B cell (primary cell): ENCODE measurements at regions not wholly inside any gene's neighbourhood (a gene's known extent, or its start where the extent isn't known, plus 50 kb on each side); places are given as distances from the start of the nearest gene placed in this dataset.

ENCODE experiments used
- ATAC-seq: fragments of 200-7000 bp; cut with Tn5 transposase; one replicate; pipeline ENCODE4 v1.10.0; 2021; ENCODE audit warnings: low read depth, mild to moderate bottlenecking, moderate number of reproducible peaks, moderate library complexity
- CTCF ChIA-PET: fragments of 350-600 bp; sonication (Branson Sonifier 250); formaldehyde crosslinking; loops from one replicate; lab custom pipeline; 2021; ENCODE audit warnings: antibody characterized with exemption, inconsistent platforms; lab: Charles Lee
- POLR2A ChIA-PET: fragments of 350-600 bp; sonication (Branson Sonifier 250); formaldehyde crosslinking; loops from one replicate; lab custom pipeline; 2021; ENCODE audit warnings: antibody characterized with exemption; lab: Charles Lee
- DNase-seq: peaks from one replicate; pipeline ENCODE4 v3.0.0; 2013
- H2AFZ ChIP-seq: 2 replicates; pipeline ENCODE4 v1.6.1; 2012; ENCODE audit warnings: mild to moderate bottlenecking, low read depth, low read length; ENCODE audit not compliant: insufficient read depth, poor library complexity, severe bottlenecking
- H3K27ac ChIP-seq, 2 donors: 1 replicate in 1 of 2; 2 replicates in 1 of 2; pipeline ENCODE4 v1.5.1; 2012 to 2013; ENCODE audit warnings: low read length in 2 of 2, mild to moderate bottlenecking in 2 of 2, moderate library complexity in 1 of 2
- H3K27me3 ChIP-seq, 4 experiments: fragments of 200-600 bp in 1 of 4; sonication (generic) in 1 of 4; replicated peaks in 1 of 4; 1 replicate in 2 of 4; 2 replicates in 2 of 4; pipeline versions ENCODE4 v1.6.1 to v1.7.0; 2013 to 2016; ENCODE audit warnings: low read length in 3 of 4, mild to moderate bottlenecking in 2 of 4, mixed read lengths in 1 of 4, moderate library complexity in 1 of 4; ENCODE audit not compliant: insufficient read depth in 4 of 4, control insufficient read depth in 3 of 4; ENCODE audit errors: control extremely low read depth in 1 of 4
- H3K36me3 ChIP-seq, 2 experiments: replicated peaks in 1 of 2; 1 replicate in 1 of 2; 2 replicates in 1 of 2; pipeline versions ENCODE4 v1.6.1 to v1.7.1; 2013; ENCODE audit warnings: low read length in 1 of 2; ENCODE audit not compliant: insufficient read depth in 2 of 2, control insufficient read depth in 1 of 2; ENCODE audit errors: control extremely low read depth in 1 of 2, extremely low read depth in 1 of 2
- H3K4me1 ChIP-seq, 2 donors: fragments of 200-600 bp in 1 of 2; sonication (generic) in 1 of 2; 1 replicate in 1 of 2; 2 replicates in 1 of 2; pipeline versions ENCODE4 v1.5.1 to v1.6.1; 2013 to 2017; ENCODE audit warnings: low read length in 2 of 2; ENCODE audit not compliant: control insufficient read depth in 2 of 2, insufficient read depth in 2 of 2
- H3K4me2 ChIP-seq: replicated peaks from 2 replicates; pipeline ENCODE3; 2012; ENCODE audit warnings: mild to moderate bottlenecking, low read depth, low read length; ENCODE audit not compliant: poor library complexity, severe bottlenecking
- H3K4me3 ChIP-seq, 5 experiments: fragments of 200-600 bp in 1 of 5; sonication (generic) in 1 of 5; 1 replicate in 3 of 5; 2 replicates in 2 of 5; pipeline versions ENCODE4 v1.5.1 to v1.7.0; 2011 to 2016; ENCODE audit warnings: low read length in 4 of 5, mild to moderate bottlenecking in 4 of 5, low read depth in 2 of 5, control low read depth in 1 of 5, moderate library complexity in 1 of 5; ENCODE audit not compliant: insufficient read depth in 1 of 5; ENCODE audit errors: control extremely low read depth in 1 of 5, extremely low read depth in 1 of 5
- H3K79me2 ChIP-seq: fragments of 200-600 bp; sonication (generic); one replicate; pipeline ENCODE4 v1.6.0; 2016; ENCODE audit warnings: low read length; ENCODE audit not compliant: control insufficient read depth, insufficient read depth
- H3K9ac ChIP-seq: fragments of 200-600 bp; sonication (generic); 2 replicates; pipeline ENCODE4 v1.6.1; 2017; ENCODE audit warnings: mild to moderate bottlenecking, low read length, moderate library complexity
- H3K9me3 ChIP-seq, 3 donors: one replicate each; pipeline versions ENCODE4 v1.6.1 to v1.7.1; 2013; ENCODE audit warnings: low read length in 2 of 3; ENCODE audit not compliant: control insufficient read depth in 2 of 3, insufficient read depth in 1 of 3; ENCODE audit errors: control extremely low read depth in 1 of 3
- H4K20me1 ChIP-seq: 2 replicates; pipeline ENCODE4 v1.6.0; 2012; ENCODE audit warnings: mild to moderate bottlenecking, low read length; ENCODE audit not compliant: insufficient read depth, control insufficient read depth, poor library complexity, severe bottlenecking
- H3K27ac Mint-ChIP-seq: one replicate; pipeline ENCODE4 v1.8.0; 2021; ENCODE audit warnings: mixed read lengths
- H3K27me3 Mint-ChIP-seq: one replicate; pipeline ENCODE4 v1.8.0; 2021; ENCODE audit warnings: mixed read lengths
- H3K4me1 Mint-ChIP-seq: one replicate; pipeline ENCODE4 v1.8.0; 2021; ENCODE audit warnings: mixed read lengths
- H3K4me3 Mint-ChIP-seq: one replicate; pipeline ENCODE4 v1.8.0; 2021; ENCODE audit warnings: mixed read lengths
- H3K9me3 Mint-ChIP-seq: one replicate; pipeline ENCODE4 v1.8.0; 2022; ENCODE audit warnings: mixed read lengths; ENCODE audit not compliant: insufficient read depth
- EZH2 ChIP-seq: IDR thresholded peaks from 2 replicates; pipeline ENCODE4 v1.6.1; 2012; ENCODE audit warnings: borderline replicate concordance, low read depth, mild to moderate bottlenecking, moderate library complexity, low read length; ENCODE audit not compliant: insufficient read depth, poor library complexity, severe bottlenecking
- WGBS: methylation state at CpG from one replicate; pipeline ENCODE4 v1.1.5; 2013; ENCODE audit warnings: missing lambda C conversion rate; ENCODE audit not compliant: insufficient coverage; 5-methylcytosine and 5-hydroxymethylcytosine counted together
- intact Hi-C: fragments of 100-400 bp; cut with micrococcal nuclease; formaldehyde crosslinking; loops from one replicate; pipeline ENCODE4 v1.10.0; 2022
- TF ChIP-seq, protein P1 (sequence below): fragments of 200-600 bp; IDR thresholded peaks from one replicate; pipeline ENCODE4 v1.8.0; 2022; ENCODE audit warnings: antibody characterized with exemption, mild to moderate bottlenecking

DNA sequence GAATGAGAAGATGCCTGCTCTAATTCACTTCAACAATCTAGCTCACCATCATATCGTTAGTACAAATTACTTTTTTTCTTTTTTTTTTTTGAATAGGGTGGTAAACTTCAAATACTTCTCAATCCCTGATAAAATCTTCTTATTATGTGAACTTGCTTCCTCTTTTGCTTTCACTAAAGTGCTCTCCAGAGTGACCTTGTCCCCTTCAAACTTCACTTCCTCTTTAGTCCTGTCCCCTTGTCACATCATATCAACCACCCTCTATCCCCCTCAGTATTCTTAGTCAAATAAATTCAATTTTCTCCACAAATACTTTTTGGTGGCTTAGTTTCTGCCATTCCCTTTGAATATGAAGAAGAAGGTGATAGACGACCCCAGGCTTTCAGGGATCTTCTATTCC is 124.9 kb upstream of the PLXNA2 start:
- intact Hi-C loops, result no loop called here

GRCh38 chr1:208369658-208370057 is 125.5 kb upstream of the PLXNA2 start:
- Histone ChIP-seq H3K4me2 (no peak overlapping the region), H3K9me3 (no peaks in the 10 kb centered on the region), H3K4me1 (no peaks in the 10 kb centered on the region), H4K20me1 (no peaks in the 10 kb centered on the region), H3K27me3 (peaks cover 0 to 5% (median 0%) of the 10 kb centered on the region in 4 experiments), H2AFZ (no peak overlapping the region), H3K4me3 (no peak overlapping the region), H3K27ac (no peak overlapping the region), H3K36me3 (no peaks in the 10 kb centered on the region), H3K9ac (no peak overlapping the region), H3K79me2 (no peaks in the 10 kb centered on the region)
- no peak for TF ChIP-seq EZH2
- TF ChIP-seq, protein P1, sequence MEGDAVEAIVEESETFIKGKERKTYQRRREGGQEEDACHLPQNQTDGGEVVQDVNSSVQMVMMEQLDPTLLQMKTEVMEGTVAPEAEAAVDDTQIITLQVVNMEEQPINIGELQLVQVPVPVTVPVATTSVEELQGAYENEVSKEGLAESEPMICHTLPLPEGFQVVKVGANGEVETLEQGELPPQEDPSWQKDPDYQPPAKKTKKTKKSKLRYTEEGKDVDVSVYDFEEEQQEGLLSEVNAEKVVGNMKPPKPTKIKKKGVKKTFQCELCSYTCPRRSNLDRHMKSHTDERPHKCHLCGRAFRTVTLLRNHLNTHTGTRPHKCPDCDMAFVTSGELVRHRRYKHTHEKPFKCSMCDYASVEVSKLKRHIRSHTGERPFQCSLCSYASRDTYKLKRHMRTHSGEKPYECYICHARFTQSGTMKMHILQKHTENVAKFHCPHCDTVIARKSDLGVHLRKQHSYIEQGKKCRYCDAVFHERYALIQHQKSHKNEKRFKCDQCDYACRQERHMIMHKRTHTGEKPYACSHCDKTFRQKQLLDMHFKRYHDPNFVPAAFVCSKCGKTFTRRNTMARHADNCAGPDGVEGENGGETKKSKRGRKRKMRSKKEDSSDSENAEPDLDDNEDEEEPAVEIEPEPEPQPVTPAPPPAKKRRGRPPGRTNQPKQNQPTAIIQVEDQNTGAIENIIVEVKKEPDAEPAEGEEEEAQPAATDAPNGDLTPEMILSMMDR, result no peak
- 76% methylated on average over 2 of the region's 2 CpGs for WGBS
- Mint-ChIP-seq H3K4me3 (no peak overlapping the region), H3K27me3 (peaks cover 18% of the 10 kb centered on the region), H3K27ac (no peak overlapping the region), H3K4me1 (peaks cover 9% of the 10 kb centered on the region), H3K9me3 (no peaks in the 10 kb centered on the region)
- no peak for ATAC-seq
- DNase-seq, result no peak
- POLR2A ChIA-PET, result no interaction called here
- intact Hi-C loops, result no loop called here
- CTCF ChIA-PET, result no interaction called here

More for the DNA sequence above, 124.9 kb upstream of the PLXNA2 start:
- H3K27me3 Mint-ChIP-seq, result peaks cover 15% of the 10 kb centered on the region
- no peak overlapping the region for H2AFZ ChIP-seq
- H3K4me1 ChIP-seq, result no peaks in the 10 kb centered on the region
- POLR2A ChIA-PET, result no interaction called here
- no peaks in the 10 kb centered on the region for H3K9me3 ChIP-seq
- H3K36me3 ChIP-seq, result no peaks in the 10 kb centered on the region
- H3K4me3 ChIP-seq, result no peak overlapping the region
- WGBS, result 83% methylated on average over 1 of the region's 2 CpGs
- no peak overlapping the region for H3K4me2 ChIP-seq
- no peaks in the 10 kb centered on the region for H3K79me2 ChIP-seq
- peaks cover 0 to 5% (median 0%) of the 10 kb centered on the region in 4 experiments for H3K27me3 ChIP-seq
- H4K20me1 ChIP-seq, result no peaks in the 10 kb centered on the region
- peak overlapping the region; percentile 30 for H3K9ac ChIP-seq
- H3K4me1 Mint-ChIP-seq, result peaks cover 9% of the 10 kb centered on the region
- H3K4me3 Mint-ChIP-seq, result no peak overlapping the region
- peaks cover 2% of the 10 kb centered on the region for H3K9me3 Mint-ChIP-seq
- DNase-seq (no peak), ATAC-seq (no peak)
- no peak overlapping the region for H3K27ac ChIP-seq
- TF ChIP-seq EZH2, result no peak
- TF ChIP-seq, protein P1, result no peak
- H3K27ac Mint-ChIP-seq, result no peak overlapping the region
- CTCF ChIA-PET, result no interaction called here
